ENCODE measurements at regions not wholly inside any gene's neighbourhood (a gene's known extent, or its start where the extent isn't known, plus 50 kb on each side); places are given as distances from the start of the nearest gene placed in this dataset.

DNA sequence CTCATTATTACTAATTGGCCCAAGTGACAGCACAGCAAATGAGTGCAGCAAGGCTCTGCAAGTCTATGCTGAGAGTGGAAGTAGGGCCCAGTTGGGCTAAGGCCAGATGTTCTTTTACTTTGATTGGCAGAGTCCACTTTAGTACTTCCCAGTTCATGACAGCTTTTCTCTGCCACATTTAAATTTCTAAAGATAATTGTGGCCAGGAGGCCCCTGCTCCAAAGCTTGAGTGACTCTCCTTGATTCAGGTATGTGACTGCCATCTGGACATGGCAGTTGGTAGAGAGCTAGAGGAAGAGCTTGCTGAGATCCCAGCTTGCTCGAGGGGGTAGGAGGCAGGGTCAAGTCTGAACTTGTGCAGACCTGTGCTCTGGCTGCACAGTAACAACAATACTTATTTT, 154.1 kb downstream of the CARTPT start:
- Histone ChIP-seq H3K9me3 (ENCODE audit: insufficient read depth, low read length) (no peaks in the 10 kb centered on the region), H3K4me2 (ENCODE audit: low read depth, low read length, poor library complexity, severe bottlenecking) (no peak overlapping the region), H3K27ac (ENCODE audit: low read depth, low read length) (no peak overlapping the region), H3K4me3 (ENCODE audit: insufficient read depth, low read length, poor library complexity, severe bottlenecking) (no peak overlapping the region), H2AFZ (ENCODE audit: low read depth, low read length, severe bottlenecking) (no peak overlapping the region), H3F3A (ENCODE audit: insufficient read depth) (no peaks in the 10 kb centered on the region), H3K9me2 (replicated peaks; ENCODE audit: insufficient read depth, low read length) (no peaks in the 10 kb centered on the region), H3K79me2 (ENCODE audit: insufficient read depth, low read length) (no peaks in the 10 kb centered on the region), H3K9ac (ENCODE audit: low read length) (no peak overlapping the region), H3K36me3 (ENCODE audit: low read length) (no peaks in the 10 kb centered on the region), H4K20me1 (ENCODE audit: low read depth, low read length) (no peaks in the 10 kb centered on the region), H3K27me3 (ENCODE audit: low read length) (no peaks in the 10 kb centered on the region; the same call in 1 of the 2 replicates)
- TF ChIP-seq, protein P1, sequence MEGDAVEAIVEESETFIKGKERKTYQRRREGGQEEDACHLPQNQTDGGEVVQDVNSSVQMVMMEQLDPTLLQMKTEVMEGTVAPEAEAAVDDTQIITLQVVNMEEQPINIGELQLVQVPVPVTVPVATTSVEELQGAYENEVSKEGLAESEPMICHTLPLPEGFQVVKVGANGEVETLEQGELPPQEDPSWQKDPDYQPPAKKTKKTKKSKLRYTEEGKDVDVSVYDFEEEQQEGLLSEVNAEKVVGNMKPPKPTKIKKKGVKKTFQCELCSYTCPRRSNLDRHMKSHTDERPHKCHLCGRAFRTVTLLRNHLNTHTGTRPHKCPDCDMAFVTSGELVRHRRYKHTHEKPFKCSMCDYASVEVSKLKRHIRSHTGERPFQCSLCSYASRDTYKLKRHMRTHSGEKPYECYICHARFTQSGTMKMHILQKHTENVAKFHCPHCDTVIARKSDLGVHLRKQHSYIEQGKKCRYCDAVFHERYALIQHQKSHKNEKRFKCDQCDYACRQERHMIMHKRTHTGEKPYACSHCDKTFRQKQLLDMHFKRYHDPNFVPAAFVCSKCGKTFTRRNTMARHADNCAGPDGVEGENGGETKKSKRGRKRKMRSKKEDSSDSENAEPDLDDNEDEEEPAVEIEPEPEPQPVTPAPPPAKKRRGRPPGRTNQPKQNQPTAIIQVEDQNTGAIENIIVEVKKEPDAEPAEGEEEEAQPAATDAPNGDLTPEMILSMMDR (IDR thresholded peaks at IDR 0.05; ENCODE audit: insufficient read depth, low read length, poor library complexity, severe bottlenecking) = no peak

DNA sequence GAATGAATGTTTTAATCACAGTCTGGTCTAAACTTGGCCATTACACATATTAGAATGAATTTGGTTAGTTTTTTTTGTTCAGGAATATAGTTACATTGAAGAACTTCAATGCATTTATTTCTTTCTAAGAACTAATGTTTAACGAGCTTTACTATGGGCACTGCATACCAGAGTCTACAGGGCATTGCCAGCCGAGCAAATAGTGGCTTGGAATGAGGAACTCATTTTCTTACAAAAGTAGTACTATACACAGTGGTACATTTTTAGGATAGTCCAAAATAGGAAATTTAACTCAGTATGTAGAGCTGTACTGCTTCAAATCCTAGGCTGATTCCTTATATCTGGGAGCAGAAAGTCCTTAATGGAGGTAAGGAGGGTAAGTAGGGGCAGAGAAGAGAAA, 155.4 kb downstream of the CARTPT start:
- Histone ChIP-seq H3K4me3 (ENCODE audit: insufficient read depth, low read length, poor library complexity, severe bottlenecking) (no peak overlapping the region), H3K9ac (ENCODE audit: low read length) (no peak overlapping the region), H3K36me3 (ENCODE audit: low read length) (no peaks in the 10 kb centered on the region), H3K9me2 (replicated peaks; ENCODE audit: insufficient read depth, low read length) (no peaks in the 10 kb centered on the region), H3K9me3 (ENCODE audit: insufficient read depth, low read length) (no peaks in the 10 kb centered on the region), H2AFZ (ENCODE audit: low read depth, low read length, severe bottlenecking) (no peak overlapping the region), H4K20me1 (ENCODE audit: low read depth, low read length) (no peaks in the 10 kb centered on the region), H3K79me2 (ENCODE audit: insufficient read depth, low read length) (no peaks in the 10 kb centered on the region), H3K27me3 (ENCODE audit: low read length) (no peaks in the 10 kb centered on the region; the same call in 1 of the 2 replicates), H3K27ac (ENCODE audit: low read depth, low read length) (no peak overlapping the region), H3F3A (ENCODE audit: insufficient read depth) (no peaks in the 10 kb centered on the region), H3K4me2 (ENCODE audit: low read depth, low read length, poor library complexity, severe bottlenecking) (no peak overlapping the region)
- TF ChIP-seq, protein P1 (IDR thresholded peaks at IDR 0.05; ENCODE audit: insufficient read depth, low read length, poor library complexity, severe bottlenecking) = no peak
- no peak for TF ChIP-seq EZH2phosphoT487 (conservative IDR thresholded peaks at IDR 0.05; ENCODE audit: low read length)

DNA sequence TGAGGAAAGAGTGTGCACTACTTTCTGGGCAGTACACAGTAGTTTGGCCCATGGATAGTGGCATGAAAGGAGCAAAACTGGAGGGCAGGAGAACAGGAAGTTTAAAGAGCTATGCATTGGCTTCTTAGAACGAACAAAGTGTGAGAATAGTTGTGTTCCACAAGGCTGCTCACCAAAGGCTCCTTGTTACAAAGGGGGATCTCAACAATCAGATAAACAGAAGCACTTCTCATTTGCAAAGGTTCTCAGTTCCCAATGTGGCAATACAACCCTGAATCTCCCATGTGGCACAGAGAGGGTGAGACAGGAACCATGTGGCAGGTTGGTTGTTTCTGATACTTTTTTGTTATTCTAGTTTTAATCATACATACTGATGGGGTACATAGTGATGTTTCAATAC, 158.4 kb downstream of the CARTPT start:
- H3K27ac ChIP-seq (ENCODE audit: low read depth, low read length) = no peak overlapping the region
- H3K36me3 ChIP-seq (ENCODE audit: low read length) = no peaks in the 10 kb centered on the region
- H3K4me3 ChIP-seq (ENCODE audit: insufficient read depth, low read length, poor library complexity, severe bottlenecking) = no peak overlapping the region
- H3F3A ChIP-seq (ENCODE audit: insufficient read depth) = no peaks in the 10 kb centered on the region
- H3K9me3 ChIP-seq (ENCODE audit: insufficient read depth, low read length) = no peaks in the 10 kb centered on the region
- H4K20me1 ChIP-seq (ENCODE audit: low read depth, low read length) = no peaks in the 10 kb centered on the region
- no peaks in the 10 kb centered on the region for H3K79me2 ChIP-seq (ENCODE audit: insufficient read depth, low read length)
- H3K4me2 ChIP-seq (ENCODE audit: low read depth, low read length, poor library complexity, severe bottlenecking) = no peak overlapping the region
- no peak overlapping the region for H3K9ac ChIP-seq (ENCODE audit: low read length)
- no peak overlapping the region for H2AFZ ChIP-seq (ENCODE audit: low read depth, low read length, severe bottlenecking)
- TF ChIP-seq EZH2phosphoT487 (conservative IDR thresholded peaks at IDR 0.05; ENCODE audit: low read length) = no peak
- TF ChIP-seq, protein P1 (IDR thresholded peaks at IDR 0.05; ENCODE audit: insufficient read depth, low read length, poor library complexity, severe bottlenecking) = no peak
- no peaks in the 10 kb centered on the region; the same call in 1 of the 2 replicates for H3K27me3 ChIP-seq (ENCODE audit: low read length)
- no peaks in the 10 kb centered on the region for H3K9me2 ChIP-seq (replicated peaks; ENCODE audit: insufficient read depth, low read length)

Measured in SU-DHL-6 (cell line).